Astrocyte of the spinal cord (primary cell): ENCODE measurements at regions not wholly inside any gene's neighbourhood (a gene's known extent, or its start where the extent isn't known, plus 50 kb on each side); places are given as distances from the start of the nearest gene placed in this dataset.

Experiments used
- DNase-seq: peaks from one replicate; pipeline ENCODE4 v3.0.0; 2011; ENCODE audit warnings: low read depth, low spot score
- H3K4me3 ChIP-seq: 2 replicates; pipeline ENCODE4 v1.5.1; 2011; ENCODE audit warnings: low read depth, mild to moderate bottlenecking, low read length, moderate library complexity
- CTCF ChIP-seq: IDR thresholded peaks from 2 replicates; pipeline ENCODE4 v1.5.1; 2012; ENCODE audit warnings: low read depth, mild to moderate bottlenecking, low read length, inconsistent platforms
- in situ Hi-C: cut with HindIII; loops from 2 replicates; pipeline ENCODE4 v1.10.0; 2017; ENCODE audit warnings: low sequenced_read_pairs

DNA sequence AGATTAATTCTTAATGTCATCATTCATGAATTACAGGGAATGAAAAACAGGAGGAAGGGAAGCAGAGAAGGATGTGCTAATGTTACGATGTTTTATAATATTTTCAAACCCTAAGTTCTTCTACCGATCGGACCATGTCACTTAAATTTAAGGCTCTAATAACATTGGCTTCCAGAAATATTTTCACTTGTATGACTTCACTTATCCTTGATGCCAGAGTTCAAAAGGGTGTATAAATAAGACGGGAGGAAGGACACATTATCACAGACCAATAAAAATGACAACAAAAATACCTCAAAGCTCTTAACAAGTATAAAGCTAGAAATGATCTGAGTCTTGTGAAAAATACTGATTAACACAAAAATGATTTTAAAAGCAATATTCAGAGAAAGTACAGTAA is 370.4 kb upstream of the CITED2 start:
- no peak for DNase-seq
- TF ChIP-seq CTCF: no peak
- no peak overlapping the region for H3K4me3 ChIP-seq
- in situ Hi-C loops: no loop called here

DNA sequence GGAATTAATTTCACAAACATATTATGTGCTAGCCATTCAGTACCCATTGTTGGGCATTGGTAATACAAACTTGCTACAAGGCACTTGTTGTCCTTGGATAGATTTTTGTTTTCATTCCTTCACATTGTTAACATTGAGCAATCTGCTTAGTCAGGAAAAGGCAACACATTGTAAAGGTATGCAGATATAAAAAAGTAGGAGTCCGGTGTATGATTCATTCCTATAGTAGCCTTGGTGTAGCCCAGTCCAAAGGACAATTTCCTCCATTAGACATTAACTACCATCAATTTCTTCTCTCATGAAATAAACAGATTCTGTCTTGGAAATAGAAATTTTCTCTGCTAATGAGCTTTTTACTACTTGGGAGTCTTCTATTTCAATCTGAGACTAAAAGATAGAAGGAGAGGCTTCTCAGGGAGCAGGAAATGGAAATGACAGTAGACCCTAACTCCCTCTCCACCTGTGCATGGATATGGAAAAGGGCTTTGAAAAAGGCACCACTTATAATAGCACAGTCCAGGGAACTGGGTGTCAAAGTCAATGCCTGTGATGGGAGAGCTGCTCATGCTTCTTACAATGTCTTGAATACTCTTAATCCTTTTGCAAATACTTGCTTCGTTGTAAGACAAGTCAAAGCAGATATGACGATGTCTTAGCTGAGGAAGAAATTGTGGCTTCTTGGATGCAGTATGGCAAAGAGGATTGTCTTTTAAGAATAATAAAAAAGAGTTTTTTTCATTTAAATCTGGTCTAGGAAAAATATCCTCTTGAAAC is 369.4 kb upstream of the CITED2 start:
- in situ Hi-C loops: no loop called here
- H3K4me3 ChIP-seq: no peak overlapping the region
- no peak for TF ChIP-seq CTCF
- peak; percentile 93 for DNase-seq

- in situ Hi-C loops: no loop called here
- TF ChIP-seq CTCF: no peak
- no peak for DNase-seq
- no peak overlapping the region for H3K4me3 ChIP-seq
Observed at GRCh38 chr6:139742671-139743070, 368.2 kb upstream of the CITED2 start.

DNA sequence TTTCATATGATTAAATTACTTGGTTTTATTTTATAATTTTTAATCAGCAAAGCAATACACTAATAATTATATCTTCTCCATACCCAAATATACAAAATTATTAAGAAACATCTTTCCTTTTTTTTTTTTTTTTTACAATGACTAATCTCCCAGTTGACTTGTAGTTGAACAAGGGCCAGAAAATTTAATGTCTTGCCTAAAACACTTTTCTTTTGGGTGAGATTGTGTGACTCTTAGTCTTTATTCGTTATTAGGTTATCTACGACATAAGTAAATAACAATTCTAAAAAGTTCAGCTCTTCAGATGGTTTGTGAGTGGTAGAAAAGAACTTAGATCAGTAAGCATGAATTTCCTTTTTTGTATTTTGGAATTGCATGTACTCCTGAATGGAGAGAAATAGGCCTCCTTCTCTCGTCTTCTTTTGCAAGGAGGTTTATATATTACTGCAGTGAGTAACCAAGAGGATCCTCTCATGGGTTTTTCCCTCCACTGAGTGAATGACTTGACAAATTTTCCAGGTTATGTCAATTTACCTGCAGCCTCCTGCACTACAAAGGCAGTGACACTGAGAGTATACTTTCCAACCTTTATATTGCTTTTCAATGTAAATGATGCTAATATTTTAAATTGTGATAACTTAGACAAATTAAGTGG is 364.5 kb upstream of the CITED2 start:
- H3K4me3 ChIP-seq: no peak overlapping the region
- in situ Hi-C loops: no loop called here
- TF ChIP-seq CTCF: no peak
- DNase-seq: no peak

DNA sequence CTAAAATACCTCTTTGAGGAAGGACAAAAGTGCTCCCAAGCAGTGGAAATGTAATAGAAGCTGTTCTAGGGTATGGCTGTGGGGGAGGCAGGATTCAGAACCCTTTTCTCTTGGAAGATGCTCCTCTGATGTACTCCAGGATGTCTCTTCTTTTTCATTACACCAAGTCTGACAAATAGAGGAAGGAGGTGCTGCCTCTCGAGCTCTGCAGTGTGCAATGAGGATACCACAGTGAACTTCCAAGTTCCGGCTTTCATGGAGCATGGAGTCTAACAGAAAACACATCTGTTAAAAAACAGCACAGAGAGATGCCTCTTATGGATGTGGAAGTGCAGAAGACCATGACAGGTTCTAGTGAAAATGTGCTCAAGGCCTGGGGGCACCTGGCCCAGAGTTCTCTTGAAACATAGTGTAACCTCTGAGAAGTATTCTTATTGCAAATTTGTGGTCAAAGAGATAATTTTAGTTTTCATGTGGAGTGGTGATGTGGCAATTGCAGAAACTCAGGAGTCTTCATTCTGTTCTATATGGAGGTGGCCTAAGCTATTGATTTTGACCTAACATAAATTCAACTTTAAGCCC is 362.0 kb upstream of the CITED2 start:
- no peak for DNase-seq
- in situ Hi-C loops: no loop called here
- H3K4me3 ChIP-seq: no peak overlapping the region
- no peak for TF ChIP-seq CTCF

GRCh38 chr6:139732451-139732850 is 358.0 kb upstream of the CITED2 start:
- peak; percentile 68 for DNase-seq
- in situ Hi-C loops: no loop called here
- no peak for TF ChIP-seq CTCF

More at GRCh38 chr6:139732451-139732850, 358.0 kb upstream of the CITED2 start:
- no peak overlapping the region for H3K4me3 ChIP-seq
